ENCODE measurements at regions not wholly inside any gene's neighbourhood (a gene's known extent, or its start where the extent isn't known, plus 50 kb on each side); places are given as distances from the start of the nearest gene placed in this dataset.
"Not testable (repeated sequence)": the region's sequence is repeated elsewhere in the genome, so short reads cannot be mapped to it uniquely, and the experiment has no call there.

DNA sequence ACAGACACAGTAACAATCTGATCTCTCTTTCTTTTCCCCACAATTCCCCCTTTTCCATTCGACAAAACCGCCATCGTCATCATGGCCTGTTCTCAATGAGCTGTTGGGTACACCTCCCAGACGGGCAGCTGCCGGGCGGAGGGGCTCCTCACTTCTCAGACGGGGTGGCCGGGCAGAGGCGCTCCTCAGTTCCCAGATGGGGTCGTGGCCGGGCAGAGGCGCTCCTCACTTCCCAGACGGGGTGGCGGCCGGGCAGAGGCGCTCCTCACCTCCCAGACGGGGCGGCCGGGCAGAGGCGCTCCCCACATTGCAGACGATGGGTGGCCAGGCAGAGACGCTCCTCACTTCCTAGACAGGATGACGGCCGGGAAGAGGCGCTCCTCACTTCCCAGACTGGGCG lies 415.5 kb downstream of the RSL24D1 start:
- H2BK15ac ChIP-seq (replicated peaks; ENCODE audit: low read depth); H3K9ac ChIP-seq (ENCODE audit: low read length); H3K27ac ChIP-seq (ENCODE audit: low read depth, low read length); H3K4ac ChIP-seq (ENCODE audit: low read depth, low read length); H3K4me3 ChIP-seq (ENCODE audit: low read length); H3K4me1 ChIP-seq (ENCODE audit: control insufficient read depth, low read depth, low read length); H2AK5ac ChIP-seq (ENCODE audit: low read length); H3K36me3 ChIP-seq (ENCODE audit: control insufficient read depth, insufficient read depth, low read length); H3K18ac ChIP-seq (ENCODE audit: low read length); H2BK120ac ChIP-seq (ENCODE audit: low read depth, low read length); DNase-seq; H3K27me3 ChIP-seq (ENCODE audit: insufficient read depth, low read length, poor library complexity); H3K4me2 ChIP-seq (ENCODE audit: low read length); H2BK5ac ChIP-seq (ENCODE audit: low read length); H4K5ac ChIP-seq (ENCODE audit: low read length); H3K23ac ChIP-seq (ENCODE audit: low read length); H3K79me1 ChIP-seq (ENCODE audit: low read length); H3K79me2 ChIP-seq (ENCODE audit: control insufficient read depth, insufficient read depth, low read length); H4K8ac ChIP-seq (ENCODE audit: low read depth, low read length); H3K56ac ChIP-seq (ENCODE audit: low read length): not testable (repeated sequence)
- WGBS (ENCODE audit: extremely low coverage, insufficient coverage, low lambda C conversion rate): no CpG with 5 or more reads among the region's 26 CpGs

DNA sequence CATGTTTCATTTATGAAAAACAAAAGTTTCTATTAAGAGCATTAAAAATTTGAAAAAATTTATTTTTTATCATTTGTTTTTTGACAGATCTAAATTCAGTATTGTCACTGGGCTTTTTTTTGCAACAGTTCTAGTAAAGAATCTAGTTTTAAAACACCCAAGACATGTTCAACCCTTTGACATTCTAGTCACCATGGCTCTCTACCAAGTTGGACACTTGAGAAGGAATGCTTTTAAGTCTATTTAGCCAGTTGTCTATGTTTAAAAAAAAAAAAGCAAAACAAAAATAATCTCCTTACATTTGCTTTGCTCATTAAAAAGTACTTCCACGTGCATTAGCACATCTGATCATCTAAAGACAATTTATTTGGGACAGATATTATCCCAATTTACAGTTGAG lies 417.5 kb downstream of the RSL24D1 start:
- Histone ChIP-seq H3K27ac (ENCODE audit: low read depth, low read length) (no peak overlapping the region), H4K5ac (ENCODE audit: low read length) (no peak overlapping the region), H3K36me3 (ENCODE audit: control insufficient read depth, insufficient read depth, low read length) (no peaks in the 10 kb centered on the region), H4K8ac (ENCODE audit: low read depth, low read length) (no peak overlapping the region), H3K4me3 (ENCODE audit: low read length) (no peak overlapping the region), H3K79me2 (ENCODE audit: control insufficient read depth, insufficient read depth, low read length) (no peaks in the 10 kb centered on the region), H3K9ac (ENCODE audit: low read length) (no peak overlapping the region), H3K56ac (ENCODE audit: low read length) (no peak overlapping the region), H2BK120ac (ENCODE audit: low read depth, low read length) (no peak overlapping the region), H3K18ac (ENCODE audit: low read length) (no peak overlapping the region), H3K4ac (ENCODE audit: low read depth, low read length) (no peak overlapping the region), H3K4me1 (ENCODE audit: control insufficient read depth, low read depth, low read length) (no peaks in the 10 kb centered on the region), H3K4me2 (ENCODE audit: low read length) (no peak overlapping the region), H3K27me3 (ENCODE audit: insufficient read depth, low read length, poor library complexity) (no peaks in the 10 kb centered on the region), H2BK5ac (ENCODE audit: low read length) (no peak overlapping the region), H3K79me1 (ENCODE audit: low read length) (no peaks in the 10 kb centered on the region), H2AK5ac (ENCODE audit: low read length) (no peak overlapping the region), H3K23ac (ENCODE audit: low read length) (no peak overlapping the region), H2BK15ac (replicated peaks; ENCODE audit: low read depth) (no peak overlapping the region)
- WGBS (ENCODE audit: extremely low coverage, insufficient coverage, low lambda C conversion rate): no CpG with 5 or more reads among the region's 1 CpG
- no peak for DNase-seq

- H3K4me2 ChIP-seq (ENCODE audit: low read length): no peak overlapping the region
- no peak overlapping the region for H2BK5ac ChIP-seq (ENCODE audit: low read length)
- no peak overlapping the region for H2BK15ac ChIP-seq (replicated peaks; ENCODE audit: low read depth)
- H3K27me3 ChIP-seq (ENCODE audit: insufficient read depth, low read length, poor library complexity): no peaks in the 10 kb centered on the region
- H3K79me1 ChIP-seq (ENCODE audit: low read length): no peaks in the 10 kb centered on the region
- H3K36me3 ChIP-seq (ENCODE audit: control insufficient read depth, insufficient read depth, low read length): no peaks in the 10 kb centered on the region
- H3K9ac ChIP-seq (ENCODE audit: low read length): no peak overlapping the region
- H2AK5ac ChIP-seq (ENCODE audit: low read length): no peak overlapping the region
- no CpG with 5 or more reads among the region's 2 CpGs for whole genome bisulfite sequencing (ENCODE audit: extremely low coverage, insufficient coverage, low lambda C conversion rate)
- no peak overlapping the region for H3K4ac ChIP-seq (ENCODE audit: low read depth, low read length)
- H3K18ac ChIP-seq (ENCODE audit: low read length): no peak overlapping the region
- H4K5ac ChIP-seq (ENCODE audit: low read length): no peak overlapping the region
- no peak for DNase-seq
- no peaks in the 10 kb centered on the region for H3K79me2 ChIP-seq (ENCODE audit: control insufficient read depth, insufficient read depth, low read length)
- no peak overlapping the region for H3K56ac ChIP-seq (ENCODE audit: low read length)
- H3K4me3 ChIP-seq (ENCODE audit: low read length): no peak overlapping the region
- H3K27ac ChIP-seq (ENCODE audit: low read depth, low read length): no peak overlapping the region
- no peaks in the 10 kb centered on the region for H3K4me1 ChIP-seq (ENCODE audit: control insufficient read depth, low read depth, low read length)
- H3K23ac ChIP-seq (ENCODE audit: low read length): no peak overlapping the region
- no peak overlapping the region for H4K8ac ChIP-seq (ENCODE audit: low read depth, low read length)
- no peak overlapping the region for H2BK120ac ChIP-seq (ENCODE audit: low read depth, low read length)
Measured at GRCh38 chr15:54776410-54776809, 420.3 kb downstream of the RSL24D1 start.

- Histone ChIP-seq H3K27ac (ENCODE audit: low read depth, low read length) (no peak overlapping the region), H3K4me3 (ENCODE audit: low read length) (no peak overlapping the region), H3K56ac (ENCODE audit: low read length) (no peak overlapping the region), H3K79me2 (ENCODE audit: control insufficient read depth, insufficient read depth, low read length) (no peaks in the 10 kb centered on the region), H2BK15ac (replicated peaks; ENCODE audit: low read depth) (no peak overlapping the region), H3K4ac (ENCODE audit: low read depth, low read length) (no peak overlapping the region), H3K79me1 (ENCODE audit: low read length) (no peaks in the 10 kb centered on the region), H3K4me1 (ENCODE audit: control insufficient read depth, low read depth, low read length) (no peaks in the 10 kb centered on the region), H2BK5ac (ENCODE audit: low read length) (no peak overlapping the region), H3K36me3 (ENCODE audit: control insufficient read depth, insufficient read depth, low read length) (no peaks in the 10 kb centered on the region), H3K18ac (ENCODE audit: low read length) (no peak overlapping the region), H2BK120ac (ENCODE audit: low read depth, low read length) (no peak overlapping the region), H3K27me3 (ENCODE audit: insufficient read depth, low read length, poor library complexity) (no peaks in the 10 kb centered on the region), H2AK5ac (ENCODE audit: low read length) (no peak overlapping the region), H3K4me2 (ENCODE audit: low read length) (no peak overlapping the region), H3K23ac (ENCODE audit: low read length) (no peak overlapping the region), H3K9ac (ENCODE audit: low read length) (no peak overlapping the region), H4K8ac (ENCODE audit: low read depth, low read length) (no peak overlapping the region), H4K5ac (ENCODE audit: low read length) (no peak overlapping the region)
- DNase-seq: peak; percentile 23
- WGBS (ENCODE audit: extremely low coverage, insufficient coverage, low lambda C conversion rate): no CpG with 5 or more reads among the region's 1 CpG
Measured at GRCh38 chr15:54772663-54773062, 424.1 kb downstream of the RSL24D1 start.

DNA sequence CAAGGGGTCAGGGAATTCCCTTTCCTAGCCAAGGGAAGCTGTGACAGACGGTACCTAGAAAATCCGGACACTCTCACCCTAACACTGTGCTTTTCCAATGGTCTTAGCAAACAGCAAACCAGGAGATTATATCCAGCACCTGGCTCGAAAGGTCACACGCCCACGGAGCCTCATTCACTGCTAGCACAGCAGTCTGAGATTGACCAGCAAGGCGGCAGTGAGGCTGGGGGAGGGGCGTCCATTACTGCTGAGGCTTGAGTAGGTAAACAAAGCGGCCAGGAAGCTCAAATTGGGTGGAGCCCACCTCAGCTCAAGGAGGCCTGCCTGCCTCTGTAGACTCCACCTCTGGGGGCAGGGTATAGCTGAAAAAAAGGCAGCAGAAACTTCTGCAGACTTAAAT lies 447.3 kb downstream of the RSL24D1 start:
- not testable (repeated sequence) for H2AK5ac ChIP-seq (ENCODE audit: low read length); H2BK120ac ChIP-seq (ENCODE audit: low read depth, low read length)
- WGBS (ENCODE audit: extremely low coverage, insufficient coverage, low lambda C conversion rate): no CpG with 5 or more reads among the region's 8 CpGs

GRCh38 chr15:54722342-54722986 lies 474.3 kb downstream of the RSL24D1 start:
- H3K27ac ChIP-seq (ENCODE audit: low read depth, low read length): no peak overlapping the region
- no peak overlapping the region for H3K4me3 ChIP-seq (ENCODE audit: low read length)
- no peak overlapping the region for H2BK120ac ChIP-seq (ENCODE audit: low read depth, low read length)
- no peak overlapping the region for H3K4ac ChIP-seq (ENCODE audit: low read depth, low read length)
- no peak overlapping the region for H3K9ac ChIP-seq (ENCODE audit: low read length)
- no peak overlapping the region for H2BK5ac ChIP-seq (ENCODE audit: low read length)
- no peak overlapping the region for H4K8ac ChIP-seq (ENCODE audit: low read depth, low read length)
- no peak overlapping the region for H3K56ac ChIP-seq (ENCODE audit: low read length)
- H3K4me1 ChIP-seq (ENCODE audit: control insufficient read depth, low read depth, low read length): no peaks in the 10 kb centered on the region
- H3K4me2 ChIP-seq (ENCODE audit: low read length): no peak overlapping the region
- no peaks in the 10 kb centered on the region for H3K27me3 ChIP-seq (ENCODE audit: insufficient read depth, low read length, poor library complexity)
- H3K79me1 ChIP-seq (ENCODE audit: low read length): no peaks in the 10 kb centered on the region
- no CpG with 5 or more reads among the region's 9 CpGs for WGBS (ENCODE audit: extremely low coverage, insufficient coverage, low lambda C conversion rate)
- no peaks in the 10 kb centered on the region for H3K36me3 ChIP-seq (ENCODE audit: control insufficient read depth, insufficient read depth, low read length)
- no peak overlapping the region for H3K23ac ChIP-seq (ENCODE audit: low read length)
- H3K18ac ChIP-seq (ENCODE audit: low read length): no peak overlapping the region
- no peak overlapping the region for H2BK15ac ChIP-seq (replicated peaks; ENCODE audit: low read depth)
- no peak for DNase-seq
- H2AK5ac ChIP-seq (ENCODE audit: low read length): no peak overlapping the region
- no peak overlapping the region for H4K5ac ChIP-seq (ENCODE audit: low read length)
- no peaks in the 10 kb centered on the region for H3K79me2 ChIP-seq (ENCODE audit: control insufficient read depth, insufficient read depth, low read length)

More for the DNA sequence above, 447.3 kb downstream of the RSL24D1 start:
- not testable (repeated sequence) for H3K18ac ChIP-seq (ENCODE audit: low read length); H2BK5ac ChIP-seq (ENCODE audit: low read length); H3K4ac ChIP-seq (ENCODE audit: low read depth, low read length); DNase-seq; H3K79me2 ChIP-seq (ENCODE audit: control insufficient read depth, insufficient read depth, low read length); H3K4me1 ChIP-seq (ENCODE audit: control insufficient read depth, low read depth, low read length); H3K4me2 ChIP-seq (ENCODE audit: low read length); H3K36me3 ChIP-seq (ENCODE audit: control insufficient read depth, insufficient read depth, low read length); H3K27me3 ChIP-seq (ENCODE audit: insufficient read depth, low read length, poor library complexity); H4K5ac ChIP-seq (ENCODE audit: low read length); H3K79me1 ChIP-seq (ENCODE audit: low read length); H2BK15ac ChIP-seq (replicated peaks; ENCODE audit: low read depth); H3K4me3 ChIP-seq (ENCODE audit: low read length); H3K27ac ChIP-seq (ENCODE audit: low read depth, low read length); H4K8ac ChIP-seq (ENCODE audit: low read depth, low read length); H3K9ac ChIP-seq (ENCODE audit: low read length); H3K23ac ChIP-seq (ENCODE audit: low read length); H3K56ac ChIP-seq (ENCODE audit: low read length)

Measured in mesendoderm (in vitro differentiated cells).